ENCODE measurements at regions not wholly inside any gene's neighbourhood (a gene's known extent, or its start where the extent isn't known, plus 50 kb on each side); places are given as distances from the start of the nearest gene placed in this dataset.

DNA sequence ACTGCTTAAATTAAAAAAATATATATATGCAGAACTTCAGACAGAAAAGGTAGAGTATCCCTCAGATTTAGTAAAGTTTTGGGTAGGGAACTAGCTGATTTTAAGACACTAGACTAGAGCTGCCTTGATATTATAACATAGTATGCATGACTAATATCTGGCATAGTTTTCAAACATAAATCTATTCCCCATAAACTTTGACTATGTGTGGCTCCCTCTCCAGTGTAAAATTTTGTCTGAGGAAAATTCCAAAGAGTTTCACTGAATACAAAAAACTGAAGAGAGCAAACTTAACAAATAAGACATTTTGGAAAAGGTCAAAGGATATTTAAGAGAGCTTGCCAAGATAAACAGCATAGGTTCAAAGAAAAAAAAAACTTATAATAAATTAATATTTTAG, 66.2 kb upstream of the ZNF462 start:
- Histone ChIP-seq H3K27me3 (ENCODE audit: control insufficient read depth, insufficient read depth, low read length) (no peaks in the 10 kb centered on the region), H3K36me3 (ENCODE audit: control insufficient read depth, insufficient read depth, low read length) (no peaks in the 10 kb centered on the region), H3K4me3 (ENCODE audit: low read depth, low read length) (no peak overlapping the region)
- no peak for FAIRE-seq
- DNase-seq (ENCODE audit: low read depth), result no peak
- TF ChIP-seq, protein P1, sequence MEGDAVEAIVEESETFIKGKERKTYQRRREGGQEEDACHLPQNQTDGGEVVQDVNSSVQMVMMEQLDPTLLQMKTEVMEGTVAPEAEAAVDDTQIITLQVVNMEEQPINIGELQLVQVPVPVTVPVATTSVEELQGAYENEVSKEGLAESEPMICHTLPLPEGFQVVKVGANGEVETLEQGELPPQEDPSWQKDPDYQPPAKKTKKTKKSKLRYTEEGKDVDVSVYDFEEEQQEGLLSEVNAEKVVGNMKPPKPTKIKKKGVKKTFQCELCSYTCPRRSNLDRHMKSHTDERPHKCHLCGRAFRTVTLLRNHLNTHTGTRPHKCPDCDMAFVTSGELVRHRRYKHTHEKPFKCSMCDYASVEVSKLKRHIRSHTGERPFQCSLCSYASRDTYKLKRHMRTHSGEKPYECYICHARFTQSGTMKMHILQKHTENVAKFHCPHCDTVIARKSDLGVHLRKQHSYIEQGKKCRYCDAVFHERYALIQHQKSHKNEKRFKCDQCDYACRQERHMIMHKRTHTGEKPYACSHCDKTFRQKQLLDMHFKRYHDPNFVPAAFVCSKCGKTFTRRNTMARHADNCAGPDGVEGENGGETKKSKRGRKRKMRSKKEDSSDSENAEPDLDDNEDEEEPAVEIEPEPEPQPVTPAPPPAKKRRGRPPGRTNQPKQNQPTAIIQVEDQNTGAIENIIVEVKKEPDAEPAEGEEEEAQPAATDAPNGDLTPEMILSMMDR (IDR thresholded peaks at IDR 0.05; ENCODE audit: insufficient read depth, low read length, severe bottlenecking), result no peak

DNA sequence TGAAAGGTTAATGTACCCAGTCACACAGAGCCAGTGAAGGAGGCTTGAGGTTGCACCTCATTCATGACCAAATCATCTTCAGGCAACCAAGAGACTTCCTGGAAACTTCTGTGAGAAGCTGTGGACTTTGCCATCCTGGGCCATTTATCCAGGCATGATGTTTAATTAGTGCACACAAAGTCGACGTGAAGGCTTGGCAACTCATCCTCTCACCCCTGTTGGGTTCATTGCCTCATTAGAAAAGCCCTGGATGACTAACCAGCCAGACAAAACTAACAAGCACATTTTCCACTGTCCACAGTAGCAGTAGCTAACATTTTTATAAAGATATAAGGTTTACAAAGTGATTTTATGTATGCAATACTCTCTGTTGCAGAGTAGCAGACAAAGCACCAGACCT, 65.7 kb upstream of the ZNF462 start:
- Histone ChIP-seq H3K36me3 (ENCODE audit: control insufficient read depth, insufficient read depth, low read length) (no peaks in the 10 kb centered on the region), H3K27me3 (ENCODE audit: control insufficient read depth, insufficient read depth, low read length) (no peaks in the 10 kb centered on the region), H3K4me3 (ENCODE audit: low read depth, low read length) (no peak overlapping the region)
- FAIRE-seq, result no peak
- peak; percentile 61 for DNase-seq (ENCODE audit: low read depth)
- TF ChIP-seq, protein P1 (IDR thresholded peaks at IDR 0.05; ENCODE audit: insufficient read depth, low read length, severe bottlenecking), result no peak

DNA sequence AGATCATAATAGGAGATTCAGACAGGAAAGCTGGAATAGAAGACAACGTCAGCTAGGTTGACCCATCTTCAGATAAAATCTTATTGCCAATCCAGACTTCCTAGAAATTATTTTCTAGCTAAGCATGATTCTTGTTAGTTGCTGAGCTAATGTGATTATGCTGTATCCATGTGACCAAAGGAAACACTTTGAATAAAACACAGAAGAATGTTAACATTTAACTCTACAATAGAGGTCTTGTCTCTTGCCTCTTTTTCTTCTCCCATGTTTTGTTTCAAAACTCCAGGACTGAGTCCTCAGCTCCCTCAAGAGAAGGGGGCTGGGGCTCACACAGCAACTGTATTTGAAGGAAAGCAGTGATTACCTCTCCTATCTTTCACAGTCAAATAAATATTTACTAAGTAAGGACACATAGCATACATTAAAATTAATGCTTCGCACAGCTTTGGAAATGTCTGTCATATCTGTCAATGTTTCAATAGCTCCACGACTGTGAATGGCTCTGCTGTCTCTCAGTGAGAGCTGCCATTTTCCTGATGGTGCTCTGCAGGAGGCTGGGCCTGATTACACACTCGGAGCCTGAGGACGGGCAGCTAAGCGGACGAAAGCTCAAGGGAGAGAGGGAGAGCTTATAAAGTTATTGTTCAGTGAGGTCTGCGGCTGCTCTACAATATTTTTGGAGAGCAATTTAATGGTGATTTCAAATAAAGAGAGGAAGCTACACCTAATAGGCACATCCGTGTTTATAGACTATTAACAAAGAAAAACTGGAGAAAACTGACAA, 64.8 kb upstream of the ZNF462 start:
- no peak for FAIRE-seq

DNA sequence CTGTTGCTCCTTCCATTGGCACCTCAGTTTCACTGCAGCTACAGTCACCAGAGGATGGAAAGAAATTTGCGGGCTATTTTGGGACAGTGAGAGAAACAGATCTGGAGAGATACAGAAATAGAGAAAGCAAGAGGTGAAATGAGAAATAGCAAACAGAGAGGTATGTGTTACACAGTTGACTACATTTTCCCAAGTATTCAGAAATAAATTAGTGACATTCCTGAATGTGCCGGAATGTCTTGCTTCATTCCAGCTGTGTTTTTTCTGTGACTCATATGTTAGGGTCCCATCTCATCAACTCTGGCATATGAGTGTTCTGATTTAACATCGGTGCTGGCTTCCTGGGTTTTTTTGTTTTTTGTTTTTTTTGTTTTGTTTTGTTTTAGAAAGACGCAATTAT, 63.8 kb upstream of the ZNF462 start:
- Histone ChIP-seq H3K27me3 (ENCODE audit: control insufficient read depth, insufficient read depth, low read length) (no peaks in the 10 kb centered on the region), H3K36me3 (ENCODE audit: control insufficient read depth, insufficient read depth, low read length) (no peaks in the 10 kb centered on the region), H3K4me3 (ENCODE audit: low read depth, low read length) (no peak overlapping the region)
- no peak for FAIRE-seq
- TF ChIP-seq, protein P1 (IDR thresholded peaks at IDR 0.05; ENCODE audit: insufficient read depth, low read length, severe bottlenecking), result no peak
- peak; percentile 68 for DNase-seq (ENCODE audit: low read depth)

More for the DNA sequence above, 64.8 kb upstream of the ZNF462 start:
- Histone ChIP-seq H3K4me3 (ENCODE audit: low read depth, low read length) (no peak overlapping the region), H3K27me3 (ENCODE audit: control insufficient read depth, insufficient read depth, low read length) (no peaks in the 10 kb centered on the region), H3K36me3 (ENCODE audit: control insufficient read depth, insufficient read depth, low read length) (no peaks in the 10 kb centered on the region)
- no peak for DNase-seq (ENCODE audit: low read depth)
- TF ChIP-seq, protein P1 (IDR thresholded peaks at IDR 0.05; ENCODE audit: insufficient read depth, low read length, severe bottlenecking), result no peak

DNA sequence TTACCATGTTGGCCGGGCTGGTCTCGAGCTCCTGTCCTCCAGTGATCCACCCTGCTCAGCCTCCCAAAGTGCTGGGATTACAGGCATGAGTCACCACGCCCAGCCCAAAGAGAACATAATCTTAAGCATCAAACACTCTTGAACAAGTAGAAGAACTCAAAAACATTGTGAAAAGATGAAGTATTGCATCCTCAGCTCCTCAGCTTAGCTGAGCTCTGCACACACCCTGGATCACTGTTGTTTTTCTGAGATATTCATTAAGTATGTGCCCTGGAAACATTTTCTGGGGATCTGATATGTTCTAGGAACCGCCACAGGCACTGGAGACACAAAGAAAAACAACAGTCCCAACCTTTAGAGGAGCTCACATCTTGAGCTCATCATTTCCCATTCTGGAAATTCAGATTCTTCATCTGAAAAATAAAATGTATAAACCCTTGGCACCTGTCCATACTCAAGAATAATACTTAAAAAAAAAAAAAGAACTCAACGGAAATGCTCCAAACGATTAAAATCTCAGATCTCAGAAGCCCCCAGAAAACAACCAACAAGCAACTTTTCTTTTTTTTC, 62.2 kb upstream of the ZNF462 start:
- TF ChIP-seq, protein P1 (IDR thresholded peaks at IDR 0.05; ENCODE audit: insufficient read depth, low read length, severe bottlenecking), result no peak
- DNase-seq (ENCODE audit: low read depth), result no peak

More for the DNA sequence above, 62.2 kb upstream of the ZNF462 start:
- no peaks in the 10 kb centered on the region for H3K36me3 ChIP-seq (ENCODE audit: control insufficient read depth, insufficient read depth, low read length)
- no peak overlapping the region for H3K4me3 ChIP-seq (ENCODE audit: low read depth, low read length)
- FAIRE-seq, result no peak
- no peaks in the 10 kb centered on the region for H3K27me3 ChIP-seq (ENCODE audit: control insufficient read depth, insufficient read depth, low read length)
